ENCODE measurements at regions not wholly inside any gene's neighbourhood (a gene's known extent, or its start where the extent isn't known, plus 50 kb on each side); places are given as distances from the start of the nearest gene placed in this dataset.
"Not testable (repeated sequence)": the region's sequence is repeated elsewhere in the genome, so short reads cannot be mapped to it uniquely, and the experiment has no call there.

GRCh38 chr3:177353140-177353539, 155.9 kb upstream of the TBL1XR1 start (continued):
- no peak for TF ChIP-seq KDM5A (IDR thresholded peaks at IDR 0.05; ENCODE audit: low read length)
- no peak for TF ChIP-seq ATF2 (IDR thresholded peaks at IDR 0.05; ENCODE audit: low read length)

- FAIRE-seq; H3K9ac ChIP-seq (replicated peaks in 1 of 4; ENCODE audit: extremely low read depth in 1 of 4, low read depth in 3 of 4, low read length in 3 of 4); H3K79me1 ChIP-seq (ENCODE audit: low read depth, low read length); H2BK5ac ChIP-seq (ENCODE audit: low read depth, low read length); H4K5ac ChIP-seq (ENCODE audit: insufficient read length, low read depth, low read length); H3K4me2 ChIP-seq (ENCODE audit: insufficient read depth in 1 of 2, low read depth in 2 of 2, low read length in 2 of 2); H2BK120ac ChIP-seq (replicated peaks; ENCODE audit: low read depth, low read length); POLR2A ChIA-PET (ENCODE audit: partially characterized antibody); H3K14ac ChIP-seq (ENCODE audit: insufficient read length); H4K91ac ChIP-seq (replicated peaks; ENCODE audit: insufficient read length, low read length); H3K36me3 ChIP-seq (ENCODE audit: control insufficient read depth in 2 of 4, insufficient read depth in 4 of 4, low read length in 3 of 4); H2BK12ac ChIP-seq (ENCODE audit: low read depth, low read length); H3K56ac ChIP-seq (replicated peaks; ENCODE audit: insufficient read length, low read depth, low read length); H4K8ac ChIP-seq (ENCODE audit: extremely low read depth, insufficient read depth, low read length); H2BK15ac ChIP-seq (ENCODE audit: low read length); H3K23me2 ChIP-seq (ENCODE audit: low read depth, low read length); H3K4ac ChIP-seq (replicated peaks; ENCODE audit: insufficient read length, low read depth, low read length); H2AK5ac ChIP-seq (ENCODE audit: low read depth, low read length); H3K18ac ChIP-seq (ENCODE audit: extremely low read depth, low read length); H3K23ac ChIP-seq (ENCODE audit: insufficient read length); H3K79me2 ChIP-seq (ENCODE audit: control insufficient read depth in 1 of 2, insufficient read depth in 2 of 2, low read length in 2 of 2); H2AFZ ChIP-seq (ENCODE audit: low read length); H3K27me3 ChIP-seq (replicated peaks in 1 of 4; ENCODE audit: control insufficient read depth in 3 of 4, extremely low read depth in 1 of 4, insufficient read depth in 3 of 4, low read length in 3 of 4); H3K4me3 ChIP-seq (ENCODE audit: extremely low read depth in 1 of 4, insufficient read depth in 2 of 4, low read depth in 3 of 4, low read length in 4 of 4); H3K9me3 ChIP-seq (ENCODE audit: insufficient read depth in 2 of 2, low read depth in 1 of 2, low read length in 1 of 2); CTCF ChIA-PET (ENCODE audit: partially characterized antibody); H3K27ac ChIP-seq (ENCODE audit: low read depth, low read length); H2BK20ac ChIP-seq (ENCODE audit: low read length); H4K20me1 ChIP-seq (replicated peaks in 1 of 2; ENCODE audit: control insufficient read depth in 1 of 2, insufficient read depth in 2 of 2, low read length in 2 of 2): not testable (repeated sequence)
- 76% methylated on average over 3 of the region's 3 CpGs; no CpG with 5 or more reads in 1 of the 2 experiments for WGBS, 2 experiments (ENCODE audit: extremely low coverage in 1 of 2, insufficient coverage in 1 of 2, insufficient read length in 1 of 2, insufficient replicate concordance in 2 of 2, low coverage in 1 of 2, low lambda C conversion rate in 2 of 2, missing lambda C conversion rate in 1 of 2)
- peaks cover 3 to 14% (median 9%) of the 10 kb centered on the region in 4 experiments for H3K4me1 ChIP-seq (replicated peaks in 1 of 4; ENCODE audit: control insufficient read depth in 3 of 4, insufficient read depth in 4 of 4, low read length in 3 of 4)
- peak in 1 of 2 experiments; percentile 7 for DNase-seq (ENCODE audit: low read depth in 1 of 2, low spot score in 2 of 2)
Measured at GRCh38 chr3:177353879-177354278, 156.6 kb upstream of the TBL1XR1 start.
